GM13976 (cell line): ENCODE measurements at regions not wholly inside any gene's neighbourhood (a gene's known extent, or its start where the extent isn't known, plus 50 kb on each side); places are given as distances from the start of the nearest gene placed in this dataset.

Experiments
- DNase-seq: peaks from one replicate; pipeline ENCODE4 v3.0.0; 2012; ENCODE audit warnings: low spot score
- CTCF ChIP-seq: IDR thresholded peaks from 2 replicates; pipeline ENCODE4 v1.5.1; 2012; ENCODE audit warnings: borderline replicate concordance, mild to moderate bottlenecking; ENCODE audit not compliant: insufficient read depth; ENCODE audit errors: extremely low read depth, missing control alignments, control extremely low read depth
- in situ Hi-C: fragments of 300-500 bp; cut with MboI; formaldehyde crosslinking; loops from one replicate; pipeline ENCODE4 v1.12.0; 2022; ENCODE audit warnings: low sequenced_read_pairs, mixed read lengths, inconsistent platforms; ENCODE audit not compliant: unreplicated experiment

GRCh38 chr7:81245353-81245752, 326.5 kb upstream of the SEMA3C start:
- no peak for TF ChIP-seq CTCF
- no peak for DNase-seq
- in situ Hi-C loops = no loop called here

DNA sequence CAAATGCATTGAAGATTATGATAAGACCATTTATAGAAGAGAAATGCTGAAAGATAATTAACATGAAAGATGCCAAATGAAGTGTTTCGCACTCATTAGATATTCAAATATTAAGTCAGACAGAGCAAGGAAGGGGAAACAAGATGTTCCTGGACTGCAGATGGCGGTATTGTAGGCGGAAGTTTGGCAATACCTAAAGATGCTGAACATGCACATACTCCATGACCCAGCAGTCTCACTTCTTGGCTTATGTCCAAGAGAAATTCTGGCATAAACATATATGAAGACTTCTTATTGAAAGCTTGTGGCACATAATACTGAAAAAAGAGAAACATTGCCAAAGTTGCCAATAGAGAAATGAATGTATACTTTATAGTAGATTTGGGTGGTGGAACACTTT, 325.4 kb upstream of the SEMA3C start:
- no peak for DNase-seq
- in situ Hi-C loops = no loop called here
- no peak for TF ChIP-seq CTCF

DNA sequence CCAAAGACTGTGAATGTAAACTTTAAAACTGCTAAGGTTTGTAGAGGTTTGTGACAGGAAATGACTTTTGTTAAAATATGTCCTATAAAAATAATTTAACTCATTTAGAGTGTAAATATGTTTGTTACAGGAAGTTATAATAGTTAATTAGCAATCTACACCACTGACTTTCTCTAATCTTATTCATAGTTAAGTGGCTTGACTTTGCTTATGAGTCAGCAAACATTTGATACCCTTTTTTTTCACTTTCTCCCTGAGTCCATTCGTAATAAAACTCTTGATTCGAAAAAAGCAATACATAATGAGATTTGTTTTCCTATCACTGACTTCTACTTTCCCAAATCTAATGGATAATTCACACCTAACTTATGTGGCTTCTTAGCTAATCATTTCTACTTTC, 317.7 kb upstream of the SEMA3C start:
- no peak for TF ChIP-seq CTCF
- no peak for DNase-seq
- in situ Hi-C loops = no loop called here

GRCh38 chr7:81235997-81236396, 317.1 kb upstream of the SEMA3C start:
- no peak for TF ChIP-seq CTCF
- in situ Hi-C loops = no loop called here
- DNase-seq = no peak

DNA sequence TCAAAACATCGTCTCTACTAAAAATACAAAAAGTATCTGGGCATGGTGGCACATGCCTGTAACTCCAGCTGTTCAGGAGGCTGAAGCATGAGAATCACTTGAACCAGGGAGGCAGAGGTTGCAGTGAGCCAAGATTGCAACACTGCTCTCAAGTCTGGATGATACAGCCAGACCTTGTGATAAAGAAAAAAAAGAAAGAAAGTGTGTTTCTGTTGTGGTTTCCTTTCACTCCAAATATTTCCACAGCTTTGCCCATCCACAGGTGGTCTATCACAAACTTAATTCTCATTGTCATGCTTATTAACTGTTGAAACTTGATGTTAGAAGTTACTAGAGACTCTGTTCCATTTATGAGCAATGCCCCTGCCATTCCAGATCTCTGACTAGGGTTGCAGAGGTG, 316.0 kb upstream of the SEMA3C start:
- in situ Hi-C loops = no loop called here
- no peak for DNase-seq
- no peak for TF ChIP-seq CTCF

DNA sequence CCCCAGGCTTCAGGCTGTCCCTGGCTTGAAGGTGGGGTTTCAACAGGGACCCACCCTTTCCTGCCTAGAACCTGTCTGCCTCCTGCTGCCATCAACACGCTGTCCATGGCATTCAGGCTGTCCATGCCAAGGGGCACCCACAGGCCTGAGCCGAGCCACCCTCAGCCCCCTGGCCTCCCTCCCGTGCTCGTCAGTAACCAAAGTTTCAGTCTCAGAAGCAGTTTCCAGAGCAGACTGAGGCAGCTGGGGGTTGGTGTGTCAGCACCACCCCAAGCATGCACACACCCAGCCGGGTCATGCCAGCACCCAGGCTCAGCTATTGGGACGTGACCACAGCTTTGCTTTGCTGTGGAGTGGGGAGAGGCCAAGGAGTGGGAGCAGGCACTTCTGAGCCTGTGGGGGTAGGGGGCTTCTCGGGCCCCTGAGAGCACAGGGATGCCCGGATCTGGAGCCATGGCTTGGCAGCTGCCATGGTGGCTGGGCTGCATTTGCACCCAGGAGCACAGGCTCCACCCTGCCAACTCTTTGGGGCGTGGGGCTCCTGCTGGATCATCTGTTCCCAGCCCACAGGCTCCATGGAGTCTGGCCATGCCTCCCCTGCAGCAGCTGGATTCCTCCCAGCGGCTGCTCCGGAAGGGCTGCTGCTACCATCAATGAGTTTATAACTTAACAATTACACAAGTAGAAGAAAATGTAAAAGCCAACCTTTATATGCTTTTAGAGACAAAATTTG, 314.5 kb upstream of the SEMA3C start:
- no peak for DNase-seq
- in situ Hi-C loops = no loop called here
- no peak for TF ChIP-seq CTCF
